Body of pancreas (tissue), 4 donors: ENCODE measurements at regions not wholly inside any gene's neighbourhood (a gene's known extent, or its start where the extent isn't known, plus 50 kb on each side); places are given as distances from the start of the nearest gene placed in this dataset.

ENCODE experiments used
- CTCF ChIP-seq, 7 experiments: fragments of 450-650 bp in 4 of 7; fragments of 200-600 bp in 3 of 7; sonication (generic) in 3 of 7; IDR thresholded peaks; one replicate each; pipeline ENCODE4 v1.5.1; 2016 to 2019; ENCODE audit warnings: antibody characterized with exemption in 7 of 7
- POLR2A ChIP-seq, 3 donors: fragments of 450-650 bp; IDR thresholded peaks; one replicate each; pipeline ENCODE4 v1.6.1; 2016; ENCODE audit warnings: antibody characterized with exemption in 3 of 3, mild to moderate bottlenecking in 2 of 3

GRCh38 chr2:204050681-204051080, 114.1 kb downstream of the ICOS start:
- no peak for TF ChIP-seq CTCF (IDR thresholded peaks at IDR 0.05)
- TF ChIP-seq POLR2A (IDR thresholded peaks at IDR 0.05) = no peak
